Osteoblast (primary cell): ENCODE measurements at regions not wholly inside any gene's neighbourhood (a gene's known extent, or its start where the extent isn't known, plus 50 kb on each side); places are given as distances from the start of the nearest gene placed in this dataset.

Experiments used
- DNase-seq: peaks from one replicate; pipeline ENCODE4 v3.0.0; 2011; ENCODE audit warnings: low spot score, mixed read lengths; ENCODE audit not compliant: insufficient read length; ENCODE audit errors: missing footprints
- H2AFZ ChIP-seq: 2 replicates; pipeline ENCODE4 v1.6.0; 2011; ENCODE audit warnings: mild to moderate bottlenecking, low read length
- H3K27ac ChIP-seq: 2 replicates; pipeline ENCODE4 v1.5.1; 2011; ENCODE audit warnings: mild to moderate bottlenecking, low read depth, low read length, moderate library complexity
- H3K27me3 ChIP-seq: 2 replicates; pipeline ENCODE4 v1.6.0; 2012; ENCODE audit warnings: mild to moderate bottlenecking, control low read depth, inconsistent platforms, low read length, moderate library complexity; ENCODE audit not compliant: insufficient read depth
- H3K36me3 ChIP-seq: 2 replicates; pipeline ENCODE4 v1.5.1; 2011; ENCODE audit warnings: mild to moderate bottlenecking, low read length, control low read depth, moderate library complexity; ENCODE audit not compliant: insufficient read depth
- H3K4me1 ChIP-seq: 2 replicates; pipeline ENCODE4 v1.5.1; 2011; ENCODE audit warnings: mild to moderate bottlenecking, low read length, control low read depth, moderate library complexity; ENCODE audit not compliant: insufficient read depth
- H3K4me2 ChIP-seq: 2 replicates; pipeline ENCODE4 v1.6.0; 2011; ENCODE audit warnings: mild to moderate bottlenecking, low read length; ENCODE audit not compliant: insufficient read depth
- H3K4me3 ChIP-seq: fragments of 200-600 bp; sonication (generic); 3 replicates; pipeline ENCODE4 v1.5.1; 2012; ENCODE audit warnings: mild to moderate bottlenecking, low read length, inconsistent platforms; ENCODE audit not compliant: insufficient read depth
- H3K79me2 ChIP-seq: 2 replicates; pipeline ENCODE4 v1.6.0; 2012; ENCODE audit warnings: mild to moderate bottlenecking, low read length, control low read depth, inconsistent platforms; ENCODE audit not compliant: insufficient read depth
- H3K9me3 ChIP-seq: 2 replicates; pipeline ENCODE4 v1.5.1; 2011; ENCODE audit warnings: low read depth, low read length, control low read depth
- H4K20me1 ChIP-seq: 2 replicates; pipeline ENCODE4 v1.6.0; 2012; ENCODE audit warnings: mild to moderate bottlenecking, low read length, control low read depth; ENCODE audit not compliant: insufficient read depth
- TF ChIP-seq, protein P1 (sequence below): IDR thresholded peaks from 2 replicates; pipeline ENCODE4 v1.5.1; 2011; ENCODE audit warnings: mild to moderate bottlenecking, low read depth, low read length, moderate library complexity; ENCODE audit errors: extremely low read depth

DNA sequence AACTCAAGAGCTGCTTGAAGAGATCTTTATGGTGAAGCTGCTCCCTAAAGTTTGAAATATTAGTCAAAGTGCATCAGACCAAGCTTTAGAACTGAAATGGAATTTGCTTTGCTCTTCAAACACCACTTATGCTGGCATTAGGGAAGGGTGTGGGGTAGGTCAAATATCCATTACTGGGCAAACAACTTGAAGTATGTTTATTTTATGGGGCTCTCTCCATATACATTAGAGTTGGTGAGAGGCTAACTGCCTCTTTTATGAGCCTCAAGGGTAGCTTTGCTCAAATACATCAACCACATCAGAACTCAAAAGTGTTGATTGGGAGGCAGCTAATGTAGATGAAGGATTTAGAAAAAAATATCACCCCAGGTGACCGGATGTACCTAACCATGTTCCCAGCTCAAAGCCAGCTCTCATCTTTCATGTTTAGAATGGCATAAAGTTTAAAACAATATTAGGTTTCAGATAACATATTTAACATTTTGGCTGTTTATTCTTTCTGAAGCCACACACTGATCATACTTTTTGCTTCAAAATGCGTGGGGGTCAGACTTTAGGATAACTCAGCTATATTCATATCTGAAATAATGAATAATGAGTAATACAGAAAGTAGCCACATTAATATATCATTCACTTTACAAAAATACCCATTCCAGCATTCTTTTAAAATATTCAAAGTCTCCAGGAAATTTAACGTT, 318.6 kb downstream of the PTEN start:
- Histone ChIP-seq H3K27me3 (no peaks in the 10 kb centered on the region), H3K9me3 (no peaks in the 10 kb centered on the region), H3K79me2 (no peaks in the 10 kb centered on the region), H3K4me2 (no peak overlapping the region), H2AFZ (no peak overlapping the region), H4K20me1 (no peaks in the 10 kb centered on the region), H3K4me3 (no peak overlapping the region), H3K4me1 (peaks cover 9% of the 10 kb centered on the region), H3K36me3 (no peaks in the 10 kb centered on the region), H3K27ac (no peak overlapping the region)
- TF ChIP-seq, protein P1, sequence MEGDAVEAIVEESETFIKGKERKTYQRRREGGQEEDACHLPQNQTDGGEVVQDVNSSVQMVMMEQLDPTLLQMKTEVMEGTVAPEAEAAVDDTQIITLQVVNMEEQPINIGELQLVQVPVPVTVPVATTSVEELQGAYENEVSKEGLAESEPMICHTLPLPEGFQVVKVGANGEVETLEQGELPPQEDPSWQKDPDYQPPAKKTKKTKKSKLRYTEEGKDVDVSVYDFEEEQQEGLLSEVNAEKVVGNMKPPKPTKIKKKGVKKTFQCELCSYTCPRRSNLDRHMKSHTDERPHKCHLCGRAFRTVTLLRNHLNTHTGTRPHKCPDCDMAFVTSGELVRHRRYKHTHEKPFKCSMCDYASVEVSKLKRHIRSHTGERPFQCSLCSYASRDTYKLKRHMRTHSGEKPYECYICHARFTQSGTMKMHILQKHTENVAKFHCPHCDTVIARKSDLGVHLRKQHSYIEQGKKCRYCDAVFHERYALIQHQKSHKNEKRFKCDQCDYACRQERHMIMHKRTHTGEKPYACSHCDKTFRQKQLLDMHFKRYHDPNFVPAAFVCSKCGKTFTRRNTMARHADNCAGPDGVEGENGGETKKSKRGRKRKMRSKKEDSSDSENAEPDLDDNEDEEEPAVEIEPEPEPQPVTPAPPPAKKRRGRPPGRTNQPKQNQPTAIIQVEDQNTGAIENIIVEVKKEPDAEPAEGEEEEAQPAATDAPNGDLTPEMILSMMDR: no peak
- no peak for DNase-seq

DNA sequence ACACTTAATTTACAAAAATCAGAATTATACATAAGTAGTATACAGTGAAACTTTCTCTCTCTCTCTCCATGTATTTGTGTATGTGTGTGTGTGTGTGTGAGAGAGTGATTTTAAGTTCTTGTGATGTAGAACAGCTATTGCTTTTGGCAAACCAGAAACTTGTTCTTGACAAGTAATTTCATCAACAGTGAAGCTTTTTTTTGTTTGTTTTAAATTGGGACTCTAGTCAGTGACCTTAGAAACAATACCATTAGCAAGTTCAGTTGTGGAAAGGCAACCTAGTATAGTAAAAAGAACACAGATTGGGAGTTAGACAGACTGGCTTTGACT, 319.1 kb downstream of the PTEN start:
- H3K4me3 ChIP-seq: no peak overlapping the region
- no peaks in the 10 kb centered on the region for H3K9me3 ChIP-seq
- H3K27ac ChIP-seq: no peak overlapping the region
- DNase-seq: no peak
- no peak overlapping the region for H2AFZ ChIP-seq
- no peak overlapping the region for H3K4me2 ChIP-seq
- H3K27me3 ChIP-seq: no peaks in the 10 kb centered on the region
- H3K4me1 ChIP-seq: peaks cover 9% of the 10 kb centered on the region
- no peaks in the 10 kb centered on the region for H4K20me1 ChIP-seq
- no peaks in the 10 kb centered on the region for H3K79me2 ChIP-seq
- TF ChIP-seq, protein P1: no peak
- no peaks in the 10 kb centered on the region for H3K36me3 ChIP-seq

DNA sequence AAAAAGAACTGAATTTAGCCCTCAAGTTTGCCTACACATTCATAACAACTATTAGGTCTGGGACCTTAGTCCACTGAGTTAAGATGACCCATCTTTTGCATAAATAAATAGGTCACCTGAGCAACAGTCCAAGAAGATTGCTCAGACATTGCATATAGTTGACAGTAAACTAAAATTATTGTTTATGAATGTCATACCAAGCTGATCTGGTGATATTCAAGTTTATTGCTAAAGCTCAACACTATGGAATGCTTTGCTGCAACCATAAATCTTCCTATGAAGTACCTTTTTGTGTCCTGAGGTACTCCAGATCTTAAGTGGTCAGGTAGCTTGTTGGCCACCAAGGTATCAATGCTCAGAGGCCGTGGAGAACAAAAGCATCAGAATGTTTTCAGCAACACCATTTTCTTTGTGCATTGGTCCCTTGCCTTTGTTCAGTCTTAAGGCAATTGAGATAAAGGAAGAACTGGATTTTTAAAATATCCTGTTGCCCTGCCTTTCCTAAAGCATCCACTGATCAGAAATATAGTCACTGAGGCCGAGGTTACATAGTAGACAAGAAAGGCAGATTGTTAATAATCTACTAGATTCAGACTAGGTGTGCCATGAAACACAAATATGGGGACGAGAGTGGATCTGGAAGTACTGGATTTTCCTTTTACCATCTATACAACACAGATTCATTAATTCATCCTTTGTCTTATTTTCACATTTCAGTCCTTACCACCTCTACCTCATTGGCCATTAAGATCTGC, 321.3 kb downstream of the PTEN start:
- Histone ChIP-seq H2AFZ (no peak overlapping the region), H3K79me2 (no peaks in the 10 kb centered on the region), H3K36me3 (no peaks in the 10 kb centered on the region), H3K4me3 (no peak overlapping the region), H3K4me2 (no peak overlapping the region), H4K20me1 (no peaks in the 10 kb centered on the region), H3K27me3 (no peaks in the 10 kb centered on the region), H3K9me3 (no peaks in the 10 kb centered on the region), H3K4me1 (peaks cover 9% of the 10 kb centered on the region), H3K27ac (no peak overlapping the region)
- TF ChIP-seq, protein P1: no peak
- no peak for DNase-seq

DNA sequence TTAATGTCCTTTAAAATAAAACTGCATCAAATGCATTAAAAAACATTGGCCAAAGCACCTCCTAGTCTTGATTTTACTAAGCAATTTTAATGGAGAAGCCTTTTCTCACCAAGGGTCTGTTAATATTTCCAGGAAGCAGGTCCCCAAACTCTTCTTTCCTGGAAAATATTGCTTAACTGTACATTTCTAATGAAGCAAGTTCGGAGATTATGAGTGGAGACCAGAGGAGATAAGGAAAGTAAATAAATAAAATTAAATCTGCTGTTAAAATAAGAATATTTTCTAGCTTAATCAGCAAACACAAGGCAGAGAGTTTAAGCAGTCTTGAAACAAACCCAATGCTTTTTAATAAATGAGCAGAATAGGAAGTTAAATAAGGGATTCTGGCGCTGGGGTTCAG, 322.4 kb downstream of the PTEN start:
- TF ChIP-seq, protein P1: no peak
- Histone ChIP-seq H3K4me1 (peaks cover 9% of the 10 kb centered on the region), H2AFZ (no peak overlapping the region), H3K4me3 (no peak overlapping the region), H3K9me3 (no peaks in the 10 kb centered on the region), H3K27ac (no peak overlapping the region), H3K4me2 (no peak overlapping the region), H3K36me3 (no peaks in the 10 kb centered on the region), H4K20me1 (no peaks in the 10 kb centered on the region), H3K79me2 (no peaks in the 10 kb centered on the region), H3K27me3 (no peaks in the 10 kb centered on the region)
- no peak for DNase-seq
